Parathyroid adenoma (tissue), 2 donors: ENCODE measurements at regions not wholly inside any gene's neighbourhood (a gene's known extent, or its start where the extent isn't known, plus 50 kb on each side); places are given as distances from the start of the nearest gene placed in this dataset.

ENCODE experiments used
- H2AFZ ChIP-seq: fragments of 300-600 bp; sonication (generic); one replicate; pipeline ENCODE4 v1.7.0; 2017; ENCODE audit warnings: antibody characterized with exemption, mild to moderate bottlenecking
- H3K27ac ChIP-seq: fragments of 300-600 bp; sonication (generic); one replicate; pipeline ENCODE4 v1.7.0; 2017
- H3K27me3 ChIP-seq: fragments of 300-600 bp; sonication (generic); one replicate; pipeline ENCODE4 v1.7.0; 2017; ENCODE audit warnings: low read length; ENCODE audit not compliant: control insufficient read depth, insufficient read depth
- H3K36me3 ChIP-seq: fragments of 300-600 bp; sonication (generic); one replicate; pipeline ENCODE4 v1.7.0; 2017; ENCODE audit warnings: low read length; ENCODE audit not compliant: control insufficient read depth, insufficient read depth
- H3K4me1 ChIP-seq: fragments of 300-600 bp; sonication (generic); one replicate; pipeline ENCODE4 v1.7.0; 2017; ENCODE audit warnings: control low read depth
- H3K4me2 ChIP-seq: fragments of 300-600 bp; sonication (generic); one replicate; pipeline ENCODE4 v1.7.0; 2017; ENCODE audit warnings: low read length
- H3K4me3 ChIP-seq: fragments of 300-600 bp; sonication (generic); one replicate; pipeline ENCODE4 v1.7.0; 2017; ENCODE audit warnings: low read depth, low read length
- H3K79me2 ChIP-seq: fragments of 300-600 bp; sonication (generic); one replicate; pipeline ENCODE4 v1.7.0; 2017; ENCODE audit warnings: control low read depth
- H3K9ac ChIP-seq: fragments of 300-600 bp; sonication (generic); one replicate; pipeline ENCODE4 v1.7.0; 2017; ENCODE audit warnings: mild to moderate bottlenecking
- H3K9me3 ChIP-seq: fragments of 300-600 bp; sonication (generic); one replicate; pipeline ENCODE4 v1.7.0; 2017; ENCODE audit warnings: low read length; ENCODE audit not compliant: control insufficient read depth
- TF ChIP-seq, protein P1 (sequence below): fragments of 300-600 bp; sonication (generic); IDR thresholded peaks from one replicate; pipeline ENCODE4 v1.7.0; 2017; ENCODE audit warnings: antibody characterized with exemption, mild to moderate bottlenecking
- donor health status: primary hyperparathyroidism.

- no peak overlapping the region for H3K9ac ChIP-seq
Observed at GRCh38 chr2:182521453-182522404, 94.9 kb upstream of the PDE1A start.

GRCh38 chr2:182522405-182522896 is 95.6 kb upstream of the PDE1A start:
- Histone ChIP-seq H3K9me3 (no peaks in the 10 kb centered on the region), H3K36me3 (no peaks in the 10 kb centered on the region), H3K4me2 (no peak overlapping the region), H3K4me3 (no peak overlapping the region), H2AFZ (no peak overlapping the region), H3K9ac (no peak overlapping the region), H3K27ac (no peak overlapping the region), H3K27me3 (no peaks in the 10 kb centered on the region), H3K4me1 (no peaks in the 10 kb centered on the region), H3K79me2 (no peaks in the 10 kb centered on the region)
- TF ChIP-seq, protein P1, sequence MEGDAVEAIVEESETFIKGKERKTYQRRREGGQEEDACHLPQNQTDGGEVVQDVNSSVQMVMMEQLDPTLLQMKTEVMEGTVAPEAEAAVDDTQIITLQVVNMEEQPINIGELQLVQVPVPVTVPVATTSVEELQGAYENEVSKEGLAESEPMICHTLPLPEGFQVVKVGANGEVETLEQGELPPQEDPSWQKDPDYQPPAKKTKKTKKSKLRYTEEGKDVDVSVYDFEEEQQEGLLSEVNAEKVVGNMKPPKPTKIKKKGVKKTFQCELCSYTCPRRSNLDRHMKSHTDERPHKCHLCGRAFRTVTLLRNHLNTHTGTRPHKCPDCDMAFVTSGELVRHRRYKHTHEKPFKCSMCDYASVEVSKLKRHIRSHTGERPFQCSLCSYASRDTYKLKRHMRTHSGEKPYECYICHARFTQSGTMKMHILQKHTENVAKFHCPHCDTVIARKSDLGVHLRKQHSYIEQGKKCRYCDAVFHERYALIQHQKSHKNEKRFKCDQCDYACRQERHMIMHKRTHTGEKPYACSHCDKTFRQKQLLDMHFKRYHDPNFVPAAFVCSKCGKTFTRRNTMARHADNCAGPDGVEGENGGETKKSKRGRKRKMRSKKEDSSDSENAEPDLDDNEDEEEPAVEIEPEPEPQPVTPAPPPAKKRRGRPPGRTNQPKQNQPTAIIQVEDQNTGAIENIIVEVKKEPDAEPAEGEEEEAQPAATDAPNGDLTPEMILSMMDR = no peak

More at GRCh38 chr2:182521453-182522404, 94.9 kb upstream of the PDE1A start:
- TF ChIP-seq, protein P1 = no peak
- H2AFZ ChIP-seq = no peak overlapping the region
- no peaks in the 10 kb centered on the region for H3K36me3 ChIP-seq
- no peaks in the 10 kb centered on the region for H3K79me2 ChIP-seq
- H3K27ac ChIP-seq = no peak overlapping the region
- no peaks in the 10 kb centered on the region for H3K9me3 ChIP-seq
- no peaks in the 10 kb centered on the region for H3K27me3 ChIP-seq
- H3K4me1 ChIP-seq = no peaks in the 10 kb centered on the region
- H3K4me3 ChIP-seq = no peak overlapping the region
- no peak overlapping the region for H3K4me2 ChIP-seq

DNA sequence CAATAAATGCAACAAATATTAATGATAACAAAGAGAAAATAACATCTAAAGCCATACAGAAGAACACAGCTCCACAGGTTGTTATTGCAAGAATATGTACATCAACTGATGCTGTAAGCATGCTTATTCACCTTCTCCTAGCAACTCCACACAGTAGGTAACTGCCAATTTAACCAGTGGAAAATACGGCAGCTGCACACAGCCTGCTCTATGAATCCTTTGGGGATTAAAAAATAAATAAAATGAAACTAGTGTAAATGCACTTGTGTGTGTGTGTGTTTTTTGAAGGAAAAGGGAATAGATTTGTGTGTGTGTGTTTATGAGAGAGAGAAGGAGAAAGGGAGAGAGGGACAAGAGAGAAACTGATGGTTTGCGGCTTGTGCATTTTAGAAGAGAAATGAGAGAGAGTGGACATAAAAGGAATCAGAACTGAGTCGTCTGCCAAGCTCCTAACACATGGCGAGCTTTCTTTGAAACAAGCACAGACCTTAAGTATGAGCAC is 96.2 kb upstream of the PDE1A start:
- Histone ChIP-seq H3K27ac (no peak overlapping the region), H3K4me1 (no peaks in the 10 kb centered on the region), H3K4me3 (no peak overlapping the region), H3K4me2 (no peak overlapping the region), H3K27me3 (no peaks in the 10 kb centered on the region), H3K36me3 (no peaks in the 10 kb centered on the region), H3K9ac (no peak overlapping the region), H2AFZ (no peak overlapping the region), H3K79me2 (no peaks in the 10 kb centered on the region), H3K9me3 (no peaks in the 10 kb centered on the region)
- TF ChIP-seq, protein P1 = no peak

- H3K9ac ChIP-seq = no peak overlapping the region
- no peaks in the 10 kb centered on the region for H3K36me3 ChIP-seq
- no peak overlapping the region for H3K4me3 ChIP-seq
- no peak overlapping the region for H2AFZ ChIP-seq
- H3K79me2 ChIP-seq = no peaks in the 10 kb centered on the region
- no peaks in the 10 kb centered on the region for H3K27me3 ChIP-seq
- TF ChIP-seq, protein P1 = no peak
- H3K9me3 ChIP-seq = no peaks in the 10 kb centered on the region
- no peak overlapping the region for H3K27ac ChIP-seq
- no peaks in the 10 kb centered on the region for H3K4me1 ChIP-seq
- H3K4me2 ChIP-seq = no peak overlapping the region
Observed at GRCh38 chr2:182530636-182531035, 103.8 kb upstream of the PDE1A start.
